Stimulated activated CD4-positive, alpha-beta T cell treated with anti-CD3 and anti-CD28 coated beads, Interleukin-15, amount 100 ng/mL, for 1 hour (primary cell): ENCODE measurements at regions not wholly inside any gene's neighbourhood (a gene's known extent, or its start where the extent isn't known, plus 50 kb on each side); places are given as distances from the start of the nearest gene placed in this dataset.

ENCODE experiments used
- DNase-seq, 2 donors: peaks; one replicate each; pipeline ENCODE4 v3.0.0-alpha.2; 2020; ENCODE audit warnings: low read depth in 1 of 2, low spot score in 1 of 2

DNA sequence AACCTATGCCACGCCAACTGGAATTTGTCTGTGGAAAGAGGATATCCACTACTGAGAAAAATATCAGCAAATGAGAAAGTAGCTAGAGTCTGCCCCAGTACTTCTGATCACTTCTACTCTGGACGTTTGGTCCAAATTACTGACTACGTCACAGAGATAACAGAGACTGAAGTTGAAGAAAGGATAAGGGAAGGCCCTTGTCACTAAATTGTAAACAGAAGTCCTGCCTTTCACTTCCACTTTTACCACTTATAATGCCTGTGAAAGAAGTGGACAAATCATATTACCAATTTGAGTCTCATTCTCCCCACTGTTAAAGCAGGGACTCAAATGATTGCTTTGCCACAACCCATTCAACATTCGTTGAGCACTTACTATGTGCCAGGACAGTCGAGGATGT is 173.9 kb upstream of the ERBB4 start:
- DNase-seq: no peak

DNA sequence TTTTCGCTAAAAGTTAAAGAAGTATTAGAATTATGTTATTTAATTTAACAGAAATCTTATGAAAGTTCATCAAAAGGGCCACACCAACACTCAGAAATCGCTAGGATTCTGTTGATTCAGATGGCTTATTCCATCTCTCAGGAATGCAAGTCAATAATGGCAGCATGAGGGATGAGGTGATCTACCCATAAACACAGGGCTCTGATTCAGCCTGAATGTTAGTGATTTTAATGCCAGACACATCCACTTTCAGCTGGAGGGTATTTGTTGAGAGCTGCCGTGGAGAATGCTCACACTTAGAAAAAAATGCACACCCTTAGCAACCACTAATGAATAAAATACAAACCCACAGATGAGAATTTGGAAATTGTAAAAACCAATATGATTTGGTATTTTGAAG is 173.3 kb upstream of the ERBB4 start:
- no peak for DNase-seq

DNA sequence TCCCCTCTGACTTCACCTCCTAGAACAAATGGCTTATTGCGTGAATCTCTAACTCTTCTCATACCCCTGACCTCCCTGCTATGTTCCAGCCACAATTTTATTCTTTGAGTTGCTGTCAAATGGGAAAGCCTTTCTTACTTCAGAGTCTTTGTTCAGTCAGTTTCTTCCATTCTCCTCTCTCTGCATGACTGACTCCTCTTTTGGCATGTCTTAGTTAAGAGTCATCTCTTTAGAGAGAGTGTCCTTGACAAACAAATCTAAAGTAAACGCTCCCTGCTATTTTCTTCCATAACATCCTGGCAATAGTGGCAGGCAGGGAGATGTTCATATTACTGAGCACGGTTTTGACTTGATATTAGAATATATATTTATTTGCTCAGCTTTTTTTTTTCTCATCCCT is 170.7 kb upstream of the ERBB4 start:
- no peak for DNase-seq

DNA sequence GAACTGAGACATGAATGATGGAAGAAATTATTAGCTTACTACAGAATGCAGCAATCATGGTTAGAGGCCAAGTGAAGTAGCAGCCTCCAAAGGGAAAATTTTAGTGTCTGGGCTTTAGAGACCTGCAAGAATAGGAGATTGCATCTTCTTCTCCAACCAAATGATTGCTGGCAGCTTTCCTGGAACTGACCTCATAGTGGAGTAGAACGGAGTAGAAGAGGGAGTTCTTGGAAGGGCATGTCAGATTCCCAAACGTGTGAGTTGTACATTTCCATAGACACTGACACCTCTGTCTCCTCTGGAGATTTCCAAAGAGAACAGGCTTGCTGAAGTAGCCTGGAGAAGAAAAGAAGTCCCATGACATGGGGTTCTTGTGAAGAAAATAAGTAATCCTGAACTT is 169.8 kb upstream of the ERBB4 start:
- no peak for DNase-seq

DNA sequence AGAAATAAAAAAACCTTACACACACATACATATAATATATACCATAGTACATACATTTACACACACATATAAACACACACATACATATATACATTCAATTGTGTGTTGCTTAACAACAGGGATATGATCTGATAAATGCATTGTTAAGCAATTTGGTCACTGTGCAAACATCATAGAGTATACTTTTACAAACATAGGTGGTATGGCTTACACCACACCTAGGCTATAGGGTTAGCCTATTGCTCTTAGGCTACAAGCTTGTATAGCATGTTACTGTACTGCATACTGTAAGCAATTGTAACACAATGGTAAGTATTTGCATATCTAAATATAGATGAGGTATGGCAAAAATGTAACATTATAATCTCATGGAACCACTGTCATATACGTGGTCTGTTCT is 156.8 kb upstream of the ERBB4 start:
- no peak for DNase-seq

DNA sequence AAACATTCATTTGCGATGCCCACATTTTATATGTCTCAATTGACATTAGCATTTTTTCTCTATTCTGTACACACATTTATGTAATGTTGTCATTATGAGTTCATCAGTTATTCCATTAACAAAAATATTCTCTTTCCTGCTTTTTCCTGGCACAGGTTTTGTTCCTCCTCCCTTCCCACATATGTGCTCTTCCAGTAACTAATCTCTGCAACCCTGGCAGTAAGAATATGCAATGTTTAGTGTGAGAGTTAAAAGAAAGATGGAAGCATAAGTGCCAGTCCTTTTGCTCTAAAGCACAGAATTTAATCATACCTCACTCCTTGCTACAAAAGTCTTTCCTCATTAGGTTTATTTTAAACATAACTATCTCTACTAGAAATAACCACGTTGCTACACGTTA is 155.8 kb upstream of the ERBB4 start:
- DNase-seq: no peak

DNA sequence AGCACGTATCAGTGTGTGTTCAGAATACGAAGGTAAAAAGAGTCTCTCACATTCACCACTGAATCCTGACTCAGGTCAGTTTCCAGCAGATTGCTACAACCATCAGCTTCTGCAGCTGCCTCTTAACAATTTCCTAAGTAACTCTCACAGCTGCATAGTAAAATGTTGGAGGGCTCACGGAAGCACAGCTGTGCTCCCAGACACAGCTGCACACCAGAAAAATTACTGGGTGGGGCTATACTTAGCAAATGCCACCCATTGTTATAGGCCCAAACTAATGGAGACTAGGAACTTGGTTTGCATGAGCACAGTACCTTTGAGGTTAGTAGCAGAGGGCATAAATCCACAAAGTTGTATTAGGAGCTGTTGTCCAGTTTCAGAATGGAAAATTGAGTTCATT is 153.9 kb upstream of the ERBB4 start:
- DNase-seq: no peak

DNA sequence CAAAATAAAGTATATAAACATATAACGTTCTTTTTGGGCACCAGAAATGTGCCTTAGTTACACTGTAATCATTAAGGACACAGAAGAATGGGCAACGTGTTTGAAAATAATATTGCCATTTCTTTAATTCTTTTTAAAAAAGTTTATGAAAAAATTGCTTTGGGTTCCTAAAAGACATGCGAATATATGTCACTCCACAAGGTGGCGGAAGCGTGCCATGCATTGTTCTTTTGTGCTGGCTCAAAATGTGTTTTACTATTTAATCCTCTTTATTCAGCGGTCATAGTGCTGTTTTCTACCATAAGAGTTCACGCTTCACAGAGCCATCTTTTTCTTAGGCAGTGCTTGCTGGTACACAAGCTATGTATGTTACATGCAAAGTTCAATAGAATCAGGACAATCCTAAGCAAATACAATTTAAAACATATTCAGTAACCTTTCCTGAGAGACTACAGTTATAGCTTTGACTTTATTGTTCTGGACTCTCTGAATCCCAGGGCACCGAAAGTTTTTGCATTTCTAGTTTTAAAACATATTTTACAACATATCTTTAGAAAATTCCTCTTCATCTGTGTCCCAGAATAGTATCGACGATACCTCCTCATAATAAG is 147.8 kb upstream of the ERBB4 start:
- peak in 1 of 2 donors; percentile 18 for DNase-seq

DNA sequence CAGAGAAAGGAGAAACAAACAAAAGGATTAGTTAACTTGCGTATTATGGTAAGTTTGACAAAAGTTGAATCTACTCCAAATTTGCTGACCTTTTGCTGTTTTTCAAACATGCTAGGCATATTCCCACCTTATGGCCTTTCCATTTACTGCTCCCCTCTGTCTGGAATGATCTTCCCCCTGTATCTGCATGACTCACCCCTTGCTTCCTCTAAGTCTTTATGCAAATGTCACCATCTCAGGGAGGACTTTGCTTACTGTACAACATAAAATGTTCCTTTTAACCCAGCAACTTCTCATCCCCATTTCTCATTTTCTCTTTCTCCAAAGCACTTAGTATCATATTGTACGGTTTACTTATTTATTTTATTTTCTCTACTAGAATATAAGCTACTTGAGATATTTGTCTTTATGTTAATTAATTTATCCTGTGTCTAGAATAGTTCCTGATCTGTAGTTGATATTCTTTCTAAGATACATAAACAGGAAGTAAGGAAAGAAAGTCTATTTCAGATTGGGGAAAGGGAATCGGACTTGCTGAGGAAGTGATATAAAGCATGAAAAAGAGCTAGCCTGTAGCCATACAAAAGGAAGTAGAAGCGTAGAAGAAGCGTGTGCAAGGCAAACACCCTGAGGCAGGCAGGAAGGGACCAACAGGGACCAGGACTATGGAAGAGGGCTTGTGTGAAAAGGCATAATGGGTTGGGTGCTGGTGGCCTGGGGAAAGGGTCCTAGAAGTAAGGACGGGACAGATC is 144.9 kb upstream of the ERBB4 start:
- DNase-seq: no peak

DNA sequence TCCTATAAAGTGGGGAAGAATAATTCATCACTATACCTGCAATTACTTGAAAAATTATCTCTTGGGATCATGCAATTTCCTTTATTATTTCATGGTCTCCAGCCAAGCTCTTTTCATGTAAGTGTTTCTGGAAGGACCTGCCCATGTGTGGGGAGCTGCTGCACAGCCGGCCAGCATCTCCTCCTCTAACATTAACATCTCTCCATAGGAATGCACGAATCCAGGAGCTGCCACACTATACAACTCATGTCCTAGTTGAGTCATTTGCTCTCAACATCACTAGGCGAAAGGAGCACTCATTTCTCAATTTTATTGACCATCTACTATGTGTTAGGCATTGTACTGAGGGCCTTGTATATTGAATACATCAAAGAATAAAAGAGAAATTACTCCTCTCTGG is 144.3 kb upstream of the ERBB4 start:
- no peak for DNase-seq

DNA sequence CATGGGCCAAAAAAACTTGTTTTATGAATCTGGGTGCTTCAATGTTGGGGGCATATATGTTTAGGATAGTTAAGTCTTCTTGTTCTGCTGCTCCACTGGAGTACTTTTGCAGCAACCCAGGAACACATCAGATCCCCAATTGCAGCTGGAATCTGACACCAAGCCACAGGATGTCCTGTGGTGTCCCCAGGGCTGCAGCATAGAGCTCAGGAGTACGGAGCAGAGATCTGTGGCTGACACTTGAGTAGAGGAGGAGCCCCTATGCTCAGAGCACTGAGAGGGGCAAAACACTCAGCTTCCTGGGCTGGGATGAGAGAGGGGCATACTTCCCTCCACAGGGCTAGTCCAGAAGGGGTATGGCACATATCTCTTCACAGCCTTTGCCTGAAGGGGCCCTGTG is 138.9 kb upstream of the ERBB4 start:
- no peak for DNase-seq

DNA sequence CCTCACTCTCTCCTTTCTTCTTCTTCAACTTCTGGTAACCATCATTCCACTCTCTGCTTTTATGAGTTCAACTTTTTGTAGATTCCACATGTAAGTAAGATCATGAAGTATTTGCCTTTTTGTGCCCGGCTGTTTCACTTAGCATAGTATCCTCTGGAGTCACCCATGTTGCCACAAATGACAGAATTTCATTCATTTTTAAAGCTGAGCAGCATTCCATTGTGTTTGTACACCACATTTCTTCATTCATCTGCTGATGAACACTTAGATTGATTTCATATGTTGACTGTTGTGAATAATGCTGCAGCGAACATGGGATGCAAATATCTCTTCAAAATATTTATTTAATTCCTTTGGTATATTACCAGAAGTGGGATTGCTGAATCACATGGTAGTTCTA is 133.6 kb upstream of the ERBB4 start:
- DNase-seq: no peak

DNA sequence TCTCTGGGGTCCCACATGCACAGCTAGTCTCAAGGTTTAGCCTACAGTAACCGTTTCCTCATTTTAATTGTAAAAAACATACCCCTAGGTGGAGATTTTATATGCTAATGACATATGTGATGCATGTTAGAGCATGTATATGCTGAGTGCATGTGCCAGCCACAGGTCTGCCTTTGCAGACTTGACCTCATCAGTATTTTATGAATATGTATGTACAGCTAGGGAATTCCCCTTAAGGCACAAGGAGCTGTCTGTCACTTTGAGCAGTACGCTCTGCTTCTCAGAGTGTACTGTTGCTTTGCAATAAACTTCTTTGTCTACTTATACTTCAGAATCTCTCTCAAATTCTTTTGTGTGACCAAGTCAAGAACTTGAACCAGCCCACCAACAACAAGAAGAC is 131.2 kb upstream of the ERBB4 start:
- DNase-seq: no peak

DNA sequence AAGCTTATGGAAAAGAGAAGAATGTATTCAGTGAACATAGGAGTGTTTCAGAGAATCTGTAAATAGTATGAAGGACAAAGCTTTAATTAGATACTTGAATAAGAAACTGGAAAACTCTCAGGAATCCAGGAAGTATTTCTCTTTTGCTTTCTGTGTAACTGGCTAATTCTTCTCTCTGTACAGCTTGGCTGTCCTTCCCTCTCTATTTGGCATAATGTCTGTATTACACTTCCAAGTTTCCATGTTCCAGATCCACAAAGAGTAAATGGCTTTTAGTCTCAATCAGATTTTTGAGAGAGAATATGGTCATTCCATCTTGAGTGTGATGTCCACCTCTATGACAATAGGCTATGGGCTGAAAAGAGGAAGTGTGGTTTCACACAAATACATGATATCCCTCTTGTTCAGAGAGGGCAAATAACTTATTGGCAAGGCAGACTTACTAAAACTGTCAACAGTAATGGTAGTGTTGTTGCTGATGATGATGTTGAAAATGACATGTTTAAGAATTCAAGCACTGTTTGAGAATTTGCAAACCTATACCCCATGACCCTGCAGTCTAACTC is 129.2 kb upstream of the ERBB4 start:
- no peak for DNase-seq

DNA sequence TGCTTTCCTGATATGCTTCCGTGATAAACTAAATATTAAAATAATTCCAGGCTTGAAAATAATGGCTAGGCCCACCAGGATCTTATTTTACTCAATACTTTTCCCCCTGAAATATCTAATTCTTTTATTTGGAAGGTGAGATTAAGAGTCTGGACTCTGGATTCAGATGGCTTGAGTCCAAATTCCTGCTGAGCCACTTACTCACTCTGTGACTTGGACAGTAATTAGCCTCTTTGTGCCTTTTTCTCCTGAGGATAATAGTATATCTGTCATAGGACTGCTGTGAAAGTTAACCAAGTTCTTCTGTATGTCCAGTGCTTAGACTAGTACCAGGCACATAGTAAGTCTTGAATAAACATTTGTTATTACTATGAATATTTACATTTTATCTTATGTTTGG is 127.3 kb upstream of the ERBB4 start:
- DNase-seq: no peak

DNA sequence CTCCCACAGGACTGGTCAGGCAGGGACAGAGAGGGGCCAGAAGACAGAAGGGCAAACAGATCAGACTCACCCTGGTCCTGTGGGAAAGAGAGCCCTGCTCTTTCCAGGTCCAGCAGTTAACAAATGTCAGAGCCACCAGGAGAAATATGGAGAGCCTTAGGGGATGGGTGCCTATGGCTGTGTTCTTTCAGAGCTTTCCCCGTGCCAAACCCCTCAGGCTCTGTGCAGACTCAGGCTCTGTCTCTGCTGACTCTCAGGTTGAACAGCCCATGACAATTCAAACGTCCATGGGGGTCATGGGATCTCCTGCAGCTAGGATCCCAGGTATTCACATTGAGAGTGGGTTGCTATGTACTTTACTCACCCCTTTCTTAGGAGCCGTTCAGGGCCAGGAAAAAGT is 120.8 kb upstream of the ERBB4 start:
- no peak for DNase-seq

DNA sequence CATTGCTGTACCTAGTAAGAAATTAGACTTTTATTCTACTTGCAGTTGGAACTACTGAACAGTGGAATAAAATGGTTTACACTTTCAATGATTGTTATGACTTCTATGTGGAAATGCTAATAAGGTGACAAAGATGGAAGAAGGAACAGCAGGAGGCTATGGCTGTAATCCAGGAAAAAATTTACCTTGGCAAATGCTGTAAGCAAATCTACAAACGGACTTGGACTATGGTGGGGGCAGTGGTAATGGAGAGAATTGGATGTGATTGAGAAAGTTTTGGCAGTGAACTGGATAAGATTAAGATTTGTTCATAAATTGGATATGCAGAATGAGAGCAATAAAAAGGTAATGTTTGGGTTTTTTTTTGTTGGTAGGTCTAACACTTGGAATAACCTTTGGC is 111.0 kb upstream of the ERBB4 start:
- no peak for DNase-seq

DNA sequence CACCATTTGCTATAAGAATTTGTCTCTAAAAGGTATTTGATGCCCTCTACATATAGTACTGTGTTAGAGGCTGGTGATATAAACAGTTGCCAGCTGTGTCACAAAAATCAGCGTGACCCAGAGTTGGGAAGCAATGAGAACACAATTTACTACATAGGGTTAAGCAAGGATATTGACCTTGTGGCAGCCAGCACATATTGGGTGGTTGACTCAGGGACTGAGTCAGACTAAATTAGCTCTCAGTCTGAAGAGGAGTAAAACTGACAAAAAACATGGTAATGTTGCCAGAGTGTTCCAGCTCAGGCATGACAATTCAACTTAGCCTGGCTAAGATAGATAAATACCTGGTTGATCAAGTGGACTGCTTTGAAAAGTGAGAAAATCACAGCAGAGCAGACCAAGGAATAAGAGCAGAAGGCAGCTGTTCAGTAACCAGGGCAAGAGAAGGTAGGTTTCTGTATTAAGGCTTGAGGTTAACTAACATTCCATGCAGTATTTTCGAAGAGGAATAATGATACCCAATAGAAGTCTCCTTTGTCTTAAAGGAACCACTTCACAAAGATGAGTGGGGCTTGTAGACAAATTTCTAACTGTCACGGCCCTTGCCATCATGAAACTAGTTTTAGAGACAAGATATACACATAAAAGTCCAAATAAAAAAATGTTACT is 108.2 kb upstream of the ERBB4 start:
- no peak for DNase-seq

DNA sequence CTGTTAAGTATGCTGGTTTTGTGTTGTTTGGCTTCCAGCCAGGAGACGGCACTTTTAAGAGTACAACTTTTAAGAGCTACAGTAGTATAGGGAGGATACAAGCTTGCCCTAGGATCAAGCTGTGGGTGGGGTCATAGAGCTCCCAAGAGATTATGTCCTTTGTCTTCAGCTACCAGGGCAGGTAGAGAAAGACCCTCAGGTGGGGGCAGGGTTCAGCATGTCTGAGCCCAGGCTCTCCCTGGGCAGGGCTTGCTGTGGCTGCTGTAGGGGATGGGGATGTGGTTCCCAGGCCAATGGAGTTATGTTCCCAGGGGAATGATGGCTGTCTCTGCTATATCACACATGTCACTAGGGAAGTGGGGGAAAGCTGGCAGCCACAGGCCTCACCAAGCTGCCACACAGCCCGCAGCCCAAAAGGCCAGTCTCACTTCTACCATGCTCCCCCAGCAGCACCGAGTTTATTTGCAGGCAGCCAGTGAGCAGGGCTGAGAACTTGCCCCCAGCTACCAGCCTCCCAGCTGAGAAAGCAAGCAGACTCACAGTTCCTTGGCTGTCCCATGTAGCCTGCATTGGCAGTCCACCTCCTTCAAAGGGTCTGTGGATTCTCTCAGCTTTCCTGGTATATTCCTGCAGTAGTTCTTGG is 105.7 kb upstream of the ERBB4 start:
- DNase-seq: no peak

DNA sequence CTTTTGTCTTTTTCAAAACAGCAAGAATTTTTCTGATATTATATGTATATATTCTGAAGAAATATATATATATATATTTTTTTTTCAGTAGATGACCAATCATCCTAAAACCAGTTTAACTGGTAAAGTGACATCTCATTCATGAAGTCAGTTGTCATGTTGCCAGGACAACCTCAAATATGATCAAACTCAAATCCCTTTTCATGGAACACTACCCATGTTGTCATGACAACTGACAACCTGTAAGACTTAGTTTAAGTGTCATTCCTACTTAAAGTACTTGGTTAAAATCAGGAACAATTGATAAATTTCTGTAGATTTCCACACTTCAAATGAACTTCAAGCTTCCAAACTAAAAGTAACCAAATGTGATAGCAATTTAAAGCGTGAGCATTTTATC is 101.8 kb upstream of the ERBB4 start:
- DNase-seq: no peak

DNA sequence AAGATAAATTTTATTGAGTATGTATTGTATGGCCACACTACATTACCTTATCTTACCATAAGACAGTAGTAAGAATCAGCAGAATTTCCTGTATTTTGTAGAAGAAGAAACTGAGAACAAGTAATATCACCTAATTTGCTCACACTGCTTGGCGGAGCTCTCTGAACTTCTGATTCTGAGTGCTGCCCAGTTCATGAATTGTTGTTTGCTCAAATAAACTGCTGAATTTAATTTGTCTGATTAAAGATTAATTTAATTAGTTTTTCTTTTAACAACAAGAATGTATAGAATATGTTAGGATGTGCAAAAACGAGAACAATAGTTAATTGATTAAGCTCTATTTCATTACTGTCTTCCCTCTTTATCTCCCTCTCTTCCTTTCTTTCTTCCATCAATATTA is 100.1 kb upstream of the ERBB4 start:
- DNase-seq: no peak

DNA sequence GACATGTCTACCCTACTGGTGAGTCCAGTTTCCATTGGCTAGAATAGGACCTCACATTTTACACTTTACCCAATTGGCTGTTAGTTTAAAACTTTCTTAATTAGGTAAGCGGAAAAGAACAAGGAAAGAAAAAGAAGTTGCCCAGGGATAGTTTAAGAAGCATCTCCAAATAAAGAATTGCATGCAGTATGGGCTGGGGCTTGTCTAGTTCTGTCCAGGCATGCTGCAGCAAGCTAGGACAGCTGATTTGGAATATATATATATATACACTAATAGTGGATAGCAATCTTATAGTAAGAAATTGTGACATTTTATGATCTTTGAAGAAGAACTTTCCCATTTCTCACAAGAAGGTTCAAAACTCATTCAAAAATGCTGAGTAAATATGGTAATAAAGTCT is 90.0 kb upstream of the ERBB4 start:
- DNase-seq: no peak
